Spleen (tissue), 7 donors: ENCODE measurements at regions not wholly inside any gene's neighbourhood (a gene's known extent, or its start where the extent isn't known, plus 50 kb on each side); places are given as distances from the start of the nearest gene placed in this dataset.

Experiments
- CTCF ChIP-seq, 11 experiments: fragments of 200-600 bp in 7 of 11; fragments of 450-650 bp in 4 of 11; sonication (generic) in 4 of 11; IDR thresholded peaks in 8 of 11; conservative IDR thresholded peaks in 3 of 11; 1 replicate in 7 of 11; 2 replicates in 4 of 11; pipeline versions ENCODE4 v1.4.0 to v1.8.0; 2016 to 2021; ENCODE audit warnings: antibody characterized with exemption in 11 of 11, inconsistent platforms in 4 of 11, mild to moderate bottlenecking in 1 of 11
- POLR2A ChIP-seq, 3 donors: fragments of 450-650 bp; IDR thresholded peaks; one replicate each; pipeline ENCODE4 v1.5.1; 2017; ENCODE audit warnings: antibody characterized with exemption in 3 of 3, mild to moderate bottlenecking in 1 of 3
- POLR2AphosphoS5 ChIP-seq, 3 donors: sonication (generic); formaldehyde crosslinking; IDR thresholded peaks; one replicate each; pipeline ENCODE4 v1.5.1; 2017; ENCODE audit warnings: antibody characterized with exemption in 3 of 3
- donor health status: DM: no; HTN: no; CAD: no; lungs with moderate emphysema.
- donor health status: DM: no; HTN: no; CAD: no.
- donor health status: DM: no; HTN: no; CAD: no.

DNA sequence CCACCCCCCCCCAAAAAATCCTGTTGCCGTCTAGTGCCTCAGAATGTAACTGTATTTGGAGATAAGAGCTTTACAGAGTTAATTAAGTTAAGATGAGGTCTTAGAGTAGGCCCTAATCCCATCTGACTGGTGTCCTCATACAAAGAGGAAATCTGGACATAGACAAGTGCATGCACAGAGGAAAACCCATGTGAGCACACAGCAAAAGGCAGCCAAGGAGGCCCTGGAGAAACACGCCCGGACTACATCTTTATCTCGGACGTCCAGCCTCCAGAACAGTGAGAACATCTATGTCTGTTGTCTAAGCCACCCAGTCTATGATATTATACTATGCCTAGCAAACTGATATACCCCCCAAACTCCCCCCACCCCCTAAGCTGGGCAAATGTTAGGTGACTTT is 193.8 kb downstream of the KATNAL1 start:
- TF ChIP-seq POLR2A (IDR thresholded peaks at IDR 0.05) (no peak), POLR2AphosphoS5 (IDR thresholded peaks at IDR 0.05) (no peak), CTCF (IDR thresholded peaks at IDR 0.05 in 8 of 11, conservative IDR thresholded peaks at IDR 0.05 in 3 of 11) (no peak)
